GM19023 (cell line): ENCODE measurements at regions not wholly inside any gene's neighbourhood (a gene's known extent, or its start where the extent isn't known, plus 50 kb on each side); places are given as distances from the start of the nearest gene placed in this dataset.

Source experiments
- ATAC-seq: cut with Tn5 transposase; IDR thresholded peaks from one replicate; pipeline ENCODE4 v1.9.1; 2021; ENCODE audit warnings: mild to moderate bottlenecking, moderate library complexity; ENCODE audit not compliant: unreplicated experiment

DNA sequence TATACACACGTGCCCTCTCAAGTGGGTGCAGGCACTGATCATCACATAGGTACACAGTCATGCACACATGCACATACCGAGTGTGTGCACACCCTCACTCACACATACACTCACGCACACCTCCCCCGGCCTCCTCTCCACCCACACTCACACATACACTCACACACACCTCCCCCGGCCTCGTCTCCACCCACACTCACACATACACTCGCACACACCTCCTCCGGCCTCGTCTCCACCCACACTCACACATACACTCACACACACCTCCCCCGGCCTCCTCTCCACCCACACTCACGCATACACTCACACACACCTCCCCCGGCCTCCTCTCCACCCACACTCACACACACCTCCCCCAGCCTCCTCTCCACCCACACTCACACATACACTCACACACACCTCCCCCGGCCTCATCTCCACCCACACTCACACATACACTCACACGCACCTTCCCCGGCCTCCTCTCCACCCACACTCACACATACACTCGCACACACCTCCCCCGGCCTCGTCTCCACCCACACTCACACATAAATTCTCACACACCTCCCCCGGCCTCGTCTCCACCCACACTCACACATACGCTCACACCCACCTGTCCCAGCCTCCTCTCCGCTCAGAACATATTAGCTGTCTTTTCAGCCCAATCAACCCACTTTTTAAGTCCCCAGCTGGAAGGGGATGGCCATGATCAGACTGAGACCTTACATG, 105.2 kb upstream of the VSTM2B start:
- ATAC-seq: no peak

DNA sequence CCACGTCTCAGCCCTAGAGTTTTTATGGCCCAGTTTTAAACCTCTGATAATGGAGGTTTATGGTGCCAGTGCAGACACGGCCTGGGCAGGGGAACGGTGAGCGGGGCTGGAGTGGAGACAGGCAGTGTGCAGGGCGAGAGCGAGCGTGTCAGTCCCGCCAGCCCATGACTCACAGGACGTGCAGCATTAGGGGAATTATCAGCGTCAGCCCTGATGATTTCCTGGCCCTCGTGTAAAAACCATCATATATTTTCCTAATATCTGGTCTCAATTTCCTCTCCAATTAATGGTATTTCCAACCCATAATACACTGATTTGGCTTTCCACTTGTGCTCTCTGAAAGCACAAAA, 104.6 kb upstream of the VSTM2B start:
- ATAC-seq: no peak

DNA sequence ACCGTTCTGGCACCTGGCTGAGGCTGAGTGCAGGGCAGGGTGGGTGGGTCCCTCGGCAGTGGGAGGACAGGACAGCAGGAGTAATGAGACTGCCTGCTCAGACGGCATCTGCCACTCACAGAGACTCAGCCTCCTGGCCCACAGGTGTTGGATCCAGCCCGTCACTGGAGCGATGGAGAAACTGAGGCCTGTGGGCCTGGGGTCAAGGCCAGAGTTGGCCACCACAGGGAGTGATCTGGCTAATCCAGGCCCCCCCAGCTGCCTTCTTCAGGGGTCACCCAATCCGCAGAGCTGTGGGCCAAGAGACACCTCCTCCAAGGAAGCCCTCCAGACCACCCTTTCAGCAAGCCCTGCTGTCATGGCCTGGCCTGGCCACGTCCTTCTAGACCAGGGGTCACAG, 103.7 kb upstream of the VSTM2B start:
- ATAC-seq: no peak

DNA sequence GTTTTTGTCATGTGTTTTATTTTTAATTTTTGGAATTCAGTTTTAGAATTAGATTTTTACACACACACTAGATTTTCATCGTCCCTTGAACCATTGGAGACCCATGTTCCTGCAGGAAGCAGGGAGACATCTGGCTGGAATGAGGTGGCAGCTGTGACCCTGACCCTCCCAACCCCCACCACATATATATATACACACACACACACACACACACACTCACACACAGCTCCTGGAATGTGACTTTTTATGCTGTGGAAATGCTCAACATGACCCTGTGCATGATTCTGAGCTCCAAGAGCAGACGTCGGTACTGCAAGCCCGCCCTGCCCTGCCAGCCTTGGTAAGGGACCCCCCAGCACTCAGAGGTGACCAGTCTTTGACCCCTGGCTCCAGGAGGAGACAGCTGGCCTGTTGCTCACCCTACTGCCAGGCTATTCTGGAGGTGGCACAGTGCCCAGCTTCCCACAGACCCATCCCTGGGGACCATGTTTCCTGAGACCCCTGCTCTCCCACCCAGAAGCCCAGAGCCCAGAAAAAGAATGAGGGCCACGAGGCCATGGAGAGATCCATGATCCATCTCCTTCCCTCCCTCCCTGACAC, 103.2 kb upstream of the VSTM2B start:
- no peak for ATAC-seq

DNA sequence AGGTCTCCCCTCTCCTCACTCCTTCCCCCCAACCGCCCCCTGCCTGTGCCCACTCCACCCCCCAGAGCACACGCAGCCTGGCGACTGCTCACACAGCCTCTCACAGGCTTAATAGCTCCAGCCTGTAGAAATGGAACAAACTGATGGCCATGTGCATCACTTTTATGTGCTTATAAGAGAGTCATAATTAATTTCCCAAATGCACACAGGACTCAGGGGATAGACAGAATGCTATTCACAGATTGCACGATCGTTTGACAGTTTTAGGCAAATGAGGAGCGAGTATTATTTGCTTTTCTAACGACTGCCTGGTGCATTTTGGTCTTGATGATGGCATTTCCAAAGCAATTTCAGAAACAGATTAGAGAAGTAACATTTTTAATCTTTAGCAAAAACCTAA, 97.7 kb upstream of the VSTM2B start:
- ATAC-seq: no peak

DNA sequence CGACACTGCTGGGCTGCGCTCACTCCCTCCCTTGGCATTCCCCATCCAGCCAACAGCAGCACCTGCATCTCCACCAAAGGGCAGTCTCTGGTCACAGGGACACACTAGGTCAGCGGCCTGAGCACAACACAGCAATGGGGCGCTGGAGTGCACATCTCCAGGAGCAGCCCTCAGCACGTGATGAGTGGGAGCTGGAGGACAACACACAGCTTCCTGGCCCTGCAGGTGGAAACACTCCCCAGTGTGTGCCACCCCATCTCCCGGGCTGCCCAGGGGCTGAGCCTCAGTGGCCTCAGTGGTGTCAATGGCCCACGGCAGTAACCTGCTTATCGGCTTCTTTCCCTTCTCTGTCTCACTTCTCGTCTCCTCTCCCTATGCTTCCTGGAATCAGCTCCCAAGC, 96.8 kb upstream of the VSTM2B start:
- no peak for ATAC-seq

DNA sequence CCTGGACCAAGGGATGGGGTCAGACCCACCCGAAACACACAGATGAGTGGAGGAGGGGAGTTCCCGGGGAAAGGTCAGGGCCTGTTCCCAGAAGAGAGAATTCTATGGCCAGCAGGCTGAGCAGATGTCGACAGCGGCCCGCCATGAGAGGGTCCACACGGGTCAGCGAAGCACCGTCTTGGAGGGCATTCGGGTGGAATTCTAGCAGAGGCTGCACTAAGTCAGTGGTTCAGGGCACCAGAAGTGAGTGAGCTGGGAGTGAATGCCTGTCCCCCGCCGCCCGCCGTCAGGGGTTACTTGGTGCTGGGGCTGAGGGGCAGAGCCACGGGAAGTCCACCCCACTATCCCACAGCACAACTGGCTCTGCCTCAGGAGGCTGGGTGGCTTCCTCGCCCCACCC, 96.2 kb upstream of the VSTM2B start:
- ATAC-seq: no peak

DNA sequence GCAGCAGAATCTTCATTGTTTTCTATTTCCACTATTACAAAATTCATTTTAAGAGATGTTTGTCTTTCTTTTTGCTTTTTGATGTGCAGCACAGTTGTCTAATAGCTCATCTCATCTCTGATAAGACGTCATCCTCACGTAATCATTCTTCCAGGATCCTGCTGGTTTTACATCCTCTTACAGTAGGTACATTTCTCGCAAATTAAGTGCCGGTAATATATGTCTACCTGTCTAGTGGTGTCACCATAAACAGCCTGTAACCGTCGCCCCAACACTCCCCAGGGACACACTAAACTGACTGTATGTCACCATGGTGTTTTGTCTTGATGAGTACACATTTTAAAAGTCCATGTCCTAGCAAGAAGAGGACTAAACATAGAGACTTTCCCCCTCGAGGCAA, 94.5 kb upstream of the VSTM2B start:
- no peak for ATAC-seq

DNA sequence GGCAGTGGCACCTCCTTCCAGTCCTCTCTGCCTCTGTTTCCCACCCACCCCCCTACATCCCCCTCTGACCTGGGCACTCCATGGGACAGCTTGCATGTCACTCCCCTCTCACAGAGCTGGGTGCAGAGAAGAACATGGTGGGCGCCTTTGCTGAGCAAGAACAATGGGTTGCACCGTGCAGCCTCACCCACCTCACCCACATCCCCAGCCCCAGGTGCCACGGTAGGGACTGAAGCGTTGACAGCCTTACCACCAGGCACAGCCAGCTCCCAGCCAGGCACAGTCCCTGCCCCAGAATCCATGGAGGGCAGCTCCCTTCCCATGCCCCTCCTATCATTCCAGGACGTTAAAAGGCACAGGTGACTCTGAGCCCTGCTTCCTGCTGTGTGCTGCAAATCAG, 93.1 kb upstream of the VSTM2B start:
- ATAC-seq: no peak

DNA sequence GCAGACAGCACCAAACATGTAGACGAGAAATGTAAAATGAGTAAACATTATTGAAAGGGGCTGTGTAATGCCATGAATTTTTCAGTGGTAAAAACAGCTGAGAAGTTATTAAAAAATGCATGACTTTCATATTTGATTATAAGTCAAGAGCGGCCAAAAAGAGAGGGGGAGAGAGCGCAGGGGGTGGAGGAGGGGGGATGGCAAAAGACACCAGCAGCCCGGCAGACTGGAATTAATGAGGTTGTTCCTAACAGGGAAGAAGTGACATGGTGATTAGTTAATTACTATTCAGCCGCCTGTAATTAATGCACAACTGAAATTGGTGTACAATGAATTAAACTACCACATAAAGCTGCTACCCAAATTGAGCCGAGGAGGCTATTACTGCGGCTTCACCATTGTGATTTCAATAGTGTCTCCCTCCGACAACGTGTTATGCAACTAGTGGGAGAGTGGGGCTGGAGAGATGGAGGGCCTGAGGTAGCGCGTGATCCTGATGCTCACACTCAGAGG, 89.1 kb upstream of the VSTM2B start:
- ATAC-seq: no peak

DNA sequence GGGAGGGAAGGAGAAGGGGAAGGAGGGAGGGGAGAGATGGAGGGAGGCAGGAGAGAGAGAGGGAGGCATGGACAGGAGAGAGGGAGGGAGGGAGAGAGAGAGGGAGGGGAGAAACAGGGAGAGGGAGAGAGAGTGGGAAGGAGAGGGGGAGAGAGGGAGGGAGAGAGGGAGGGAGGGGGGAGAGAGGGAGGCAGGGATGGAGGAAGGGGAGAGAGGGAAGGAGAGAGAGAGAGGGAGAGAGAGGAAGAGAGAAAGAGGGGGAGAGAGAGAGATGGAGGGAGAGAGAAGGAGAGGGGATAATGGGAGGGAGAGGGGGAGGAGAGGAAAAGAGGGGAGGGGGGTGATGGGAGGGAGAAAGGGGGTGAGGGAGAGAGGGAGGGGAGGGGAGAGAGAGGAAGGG, 86.8 kb upstream of the VSTM2B start:
- no peak for ATAC-seq

DNA sequence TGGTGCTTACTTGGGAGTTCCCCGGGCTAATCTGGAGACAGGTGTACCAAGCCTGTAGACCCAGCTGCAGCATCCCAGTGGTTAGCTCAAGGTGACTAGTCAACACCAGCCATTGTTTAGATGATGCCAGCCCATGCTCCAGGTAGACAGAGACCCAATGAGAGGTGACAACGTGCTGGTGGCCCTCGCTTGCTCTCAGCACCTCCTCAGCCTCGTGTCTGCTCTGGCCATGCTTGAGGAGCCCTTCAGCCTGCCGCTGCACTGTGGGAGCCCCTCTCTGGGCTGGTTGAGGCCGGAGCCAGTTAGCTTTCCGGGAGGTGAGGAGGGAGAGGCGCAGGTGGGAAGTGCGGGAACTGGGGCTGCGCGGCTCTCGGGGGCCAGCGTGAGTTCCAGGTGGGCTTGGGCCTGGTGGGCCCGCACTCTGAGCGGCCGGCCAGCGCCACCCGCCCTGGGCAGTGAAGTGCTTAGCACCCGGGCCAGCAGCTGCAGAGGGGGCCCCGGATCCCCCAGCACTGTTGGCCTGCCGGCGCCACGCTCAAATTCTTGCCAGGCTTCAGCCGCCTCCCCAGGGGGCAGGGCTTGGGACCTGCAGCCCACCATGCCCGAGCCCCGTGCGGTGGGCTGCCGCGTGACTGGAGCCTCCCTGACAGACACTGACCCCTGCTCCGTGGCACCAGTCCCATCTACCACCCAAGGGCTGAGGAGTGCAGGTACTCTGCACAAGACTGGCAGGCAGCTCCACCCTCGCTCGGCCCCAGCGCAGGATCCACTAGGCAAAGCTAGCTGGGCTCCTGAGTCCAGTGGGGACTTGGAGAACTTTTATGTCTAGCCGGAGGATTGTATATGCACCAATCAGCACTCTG, 85.9 kb upstream of the VSTM2B start:
- ATAC-seq: no peak

DNA sequence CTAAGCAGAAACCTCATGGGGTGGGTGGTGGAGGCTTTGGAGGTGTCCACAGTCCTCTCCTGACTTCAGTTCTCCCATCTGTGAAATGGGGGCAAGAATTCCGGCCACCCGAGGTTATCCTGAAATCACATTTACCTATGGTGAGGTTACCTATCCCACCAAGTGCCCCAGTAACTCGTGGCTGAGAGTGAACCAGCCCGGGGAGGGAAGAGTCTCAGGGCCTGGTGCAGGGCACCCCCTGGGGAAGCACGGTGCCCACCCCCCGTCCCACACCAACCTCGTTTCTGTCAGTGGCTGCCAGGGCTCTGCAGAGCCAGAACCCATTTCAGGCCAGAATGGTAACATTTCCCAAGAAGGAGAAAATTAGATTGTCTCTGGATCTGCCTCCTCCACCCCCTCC, 83.7 kb upstream of the VSTM2B start:
- ATAC-seq: no peak

DNA sequence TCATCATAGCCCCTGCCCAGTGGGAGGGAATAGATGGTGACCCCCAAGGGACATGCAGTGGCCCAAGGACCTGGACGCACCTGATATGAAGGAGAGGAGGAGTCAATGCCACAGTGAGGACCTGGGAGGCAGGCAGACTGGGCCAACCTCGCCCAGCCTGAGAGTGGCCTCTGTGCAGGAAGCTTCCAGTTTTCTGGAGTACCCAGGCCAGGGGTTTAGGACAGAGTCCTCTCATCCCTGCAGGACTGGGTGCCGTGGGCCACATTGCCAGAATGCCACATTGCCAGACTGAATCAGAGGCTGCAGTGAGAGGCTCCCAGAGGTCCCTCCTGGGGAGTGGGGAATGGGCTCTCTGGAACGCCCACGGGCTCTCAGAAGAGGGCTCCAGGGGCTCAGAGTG, 82.9 kb upstream of the VSTM2B start:
- ATAC-seq: no peak

DNA sequence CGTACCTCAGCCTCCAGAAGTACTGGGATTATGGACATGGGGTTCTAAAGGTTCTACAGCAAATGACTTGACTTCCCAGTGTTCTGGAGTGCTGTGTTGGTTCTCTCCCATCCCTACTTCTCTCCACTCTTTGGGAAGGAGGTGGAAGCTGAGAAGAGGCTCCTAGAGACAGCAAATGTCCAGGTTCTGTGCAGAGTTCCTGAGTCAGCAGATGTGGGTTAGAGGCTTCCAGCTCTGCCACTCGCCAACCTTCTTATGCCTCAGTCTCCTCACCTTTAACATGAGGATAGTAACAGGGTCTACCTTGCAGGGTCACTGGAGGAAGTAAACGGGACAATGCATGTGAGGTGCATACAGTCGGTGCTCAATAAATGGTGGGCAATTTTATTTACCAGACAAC, 80.5 kb upstream of the VSTM2B start:
- ATAC-seq: no peak

DNA sequence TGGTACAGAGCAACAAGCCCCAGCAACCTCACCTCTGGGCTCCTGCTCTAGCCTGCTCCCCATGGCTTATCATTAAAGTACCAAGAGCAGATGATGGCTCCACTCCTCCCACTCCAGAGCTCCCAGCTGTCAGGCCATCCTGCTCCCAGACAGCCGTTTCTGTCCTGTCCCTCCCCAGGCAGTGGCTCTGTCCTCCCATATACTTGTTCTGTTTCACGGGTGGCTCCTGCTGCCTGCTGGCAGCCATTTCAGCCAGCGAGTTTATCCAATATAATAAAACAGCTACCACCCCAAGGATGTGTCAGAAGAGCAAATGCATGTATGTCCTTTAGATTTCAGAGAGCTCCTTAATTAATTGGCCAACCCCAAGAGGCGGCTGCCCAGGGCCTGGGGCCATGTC, 79.4 kb upstream of the VSTM2B start:
- no peak for ATAC-seq

DNA sequence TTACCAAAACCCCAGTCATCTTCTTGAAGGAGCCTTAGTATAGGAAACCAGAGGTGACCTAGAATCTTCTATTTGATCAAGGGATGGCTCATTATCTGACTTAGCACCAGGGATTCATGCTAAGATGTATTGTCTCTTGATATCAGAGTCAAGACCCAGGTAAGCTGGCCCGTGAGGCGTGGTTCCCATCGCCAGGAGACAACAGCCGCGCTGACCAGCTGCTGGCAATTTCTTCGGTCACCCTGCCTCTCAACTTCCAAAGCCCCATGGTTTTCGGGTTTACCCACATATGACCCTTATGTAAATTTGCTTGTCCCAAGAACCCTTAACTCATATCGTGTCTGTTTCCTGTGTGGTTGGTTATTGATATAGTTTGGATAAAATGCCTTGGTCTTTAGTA, 77.7 kb upstream of the VSTM2B start:
- no peak for ATAC-seq

DNA sequence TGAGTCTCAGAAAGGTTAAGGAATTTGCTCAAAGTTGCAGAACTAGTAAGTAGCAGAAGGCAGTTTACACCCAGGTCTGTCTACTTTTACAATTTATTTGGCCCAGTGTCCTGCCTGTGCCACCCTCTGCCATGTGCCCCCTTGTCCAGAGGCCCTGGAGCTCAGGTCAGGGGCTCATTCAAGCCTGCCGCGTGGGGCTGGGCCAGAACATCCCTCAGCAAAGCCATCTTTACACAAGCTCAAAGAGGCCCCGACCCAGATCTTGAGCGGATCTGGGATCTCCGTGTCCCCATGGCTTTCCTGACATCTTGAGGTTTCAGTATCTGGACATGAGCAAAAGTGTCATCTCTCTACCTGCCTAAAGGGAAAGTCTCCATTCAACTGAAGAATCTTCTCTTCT, 76.4 kb upstream of the VSTM2B start:
- no peak for ATAC-seq

DNA sequence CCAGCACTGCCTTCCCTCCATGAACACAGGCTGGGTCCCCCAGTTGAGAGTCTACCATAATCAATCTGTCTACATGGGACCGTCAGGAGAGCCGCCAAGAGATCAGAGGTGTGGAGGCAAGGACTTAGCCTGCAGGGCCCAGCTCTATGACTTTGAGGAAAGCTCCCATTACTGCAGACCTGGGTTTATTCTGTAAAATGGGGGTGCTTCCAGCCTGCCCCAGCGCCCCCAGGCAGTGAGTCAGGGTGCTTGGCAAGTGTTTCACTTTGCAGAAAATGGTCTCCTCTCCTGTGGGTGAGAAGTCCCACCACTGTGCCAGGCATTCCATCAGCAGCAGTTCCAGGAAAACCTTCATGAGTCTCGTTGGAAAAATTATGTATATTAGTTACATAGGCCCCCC, 75.5 kb upstream of the VSTM2B start:
- no peak for ATAC-seq

DNA sequence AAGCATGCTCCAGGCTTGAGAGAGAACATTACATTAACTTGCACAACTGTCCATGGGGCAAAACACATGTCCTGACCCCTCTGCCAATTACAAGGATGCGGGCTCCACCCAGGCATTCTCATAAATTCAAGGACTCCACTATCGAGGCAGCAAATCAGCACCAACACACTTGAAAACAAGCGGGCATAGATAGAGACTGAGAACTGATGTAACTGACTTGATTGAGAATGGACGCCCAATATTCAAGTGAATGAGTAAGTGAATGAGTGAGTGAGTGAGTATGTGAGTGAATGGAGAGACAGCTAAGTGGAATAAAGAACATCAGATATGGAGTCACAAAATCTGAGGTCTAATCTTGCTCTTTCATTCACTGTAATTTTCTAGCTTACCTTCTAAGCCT, 75.0 kb upstream of the VSTM2B start:
- no peak for ATAC-seq

DNA sequence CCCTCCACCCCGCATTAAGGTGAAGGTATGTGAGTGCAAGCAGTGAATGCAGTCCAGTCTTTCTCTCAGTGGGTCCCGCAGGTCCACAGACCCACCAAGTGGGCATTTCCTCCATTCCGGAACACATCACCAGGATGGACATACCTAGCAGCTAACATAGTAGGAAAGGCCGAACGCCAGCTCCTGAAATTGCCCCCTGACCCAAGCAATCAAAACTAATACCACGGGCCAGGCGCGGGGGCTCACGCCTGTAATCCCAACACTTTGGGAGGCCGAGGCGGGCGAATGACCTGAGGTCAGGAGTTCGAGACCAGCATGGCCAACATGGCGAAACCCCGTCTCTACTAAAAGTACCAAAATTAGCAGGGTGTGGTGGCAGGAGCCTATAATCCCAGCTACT, 71.7 kb upstream of the VSTM2B start:
- no peak for ATAC-seq

DNA sequence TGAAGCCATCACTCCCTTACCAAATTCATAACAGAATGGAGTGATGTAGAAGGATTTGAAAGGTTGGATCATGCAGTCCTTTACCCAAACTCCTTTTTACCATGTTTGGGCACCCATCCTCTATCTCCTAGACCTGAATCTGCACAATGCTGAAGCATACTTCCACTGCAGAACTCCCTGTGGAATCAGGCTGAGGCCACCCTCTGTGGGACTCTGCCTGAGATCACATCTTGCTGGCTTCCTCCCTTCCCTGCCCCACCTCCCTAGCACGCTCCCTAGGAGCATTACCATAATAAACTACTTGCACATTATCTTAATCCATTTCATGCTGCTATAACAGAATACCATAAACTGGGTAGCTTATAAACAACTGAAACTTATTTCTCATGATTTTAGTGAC, 68.4 kb upstream of the VSTM2B start:
- ATAC-seq: no peak
